ENCODE measurements at regions not wholly inside any gene's neighbourhood (a gene's known extent, or its start where the extent isn't known, plus 50 kb on each side); places are given as distances from the start of the nearest gene placed in this dataset.

- no peak overlapping the region for H3K9ac ChIP-seq (ENCODE audit: low read length)
- TF ChIP-seq TAF1 (IDR thresholded peaks at IDR 0.05; ENCODE audit: low read depth) (no peak), REST (IDR thresholded peaks at IDR 0.05; ENCODE audit: borderline replicate concordance) (no peak), CTCF (IDR thresholded peaks at IDR 0.05; ENCODE audit: poor library complexity, severe bottlenecking) (no peak), POLR2AphosphoS5 (IDR thresholded peaks at IDR 0.05) (no peak), MXI1 (conservative IDR thresholded peaks at IDR 0.05; ENCODE audit: poor library complexity, severe bottlenecking) (no peak), RAD21 (conservative IDR thresholded peaks at IDR 0.05) (no peak), EP300 (conservative IDR thresholded peaks at IDR 0.05; ENCODE audit: poor library complexity, severe bottlenecking) (no peak), SMC3 (conservative IDR thresholded peaks at IDR 0.05; ENCODE audit: poor library complexity) (no peak), EZH2 (IDR thresholded peaks at IDR 0.05; ENCODE audit: borderline replicate concordance, insufficient read depth, low read length, poor library complexity, severe bottlenecking) (no peak)
- H3K27ac ChIP-seq (ENCODE audit: low read length) = no peak overlapping the region
- no peaks in the 10 kb centered on the region for H3K9me2 ChIP-seq (ENCODE audit: insufficient read depth, low read length)
- no peaks in the 10 kb centered on the region for H3K9me3 ChIP-seq (ENCODE audit: low read length)
- no peaks in the 10 kb centered on the region for H3K36me3 ChIP-seq (ENCODE audit: insufficient read depth, low read length)
- H3K4me3 ChIP-seq (ENCODE audit: low read length) = no peak overlapping the region
- H3K4me2 ChIP-seq (ENCODE audit: low read length) = no peak overlapping the region
- no peaks in the 10 kb centered on the region for H4K20me1 ChIP-seq (ENCODE audit: insufficient read depth)
- H2AFZ ChIP-seq (ENCODE audit: low read depth, low read length) = no peak overlapping the region
- no peaks in the 10 kb centered on the region for H3K79me2 ChIP-seq (replicated peaks; ENCODE audit: insufficient read depth, low read length)
- no peaks in the 10 kb centered on the region for H3K27me3 ChIP-seq (ENCODE audit: insufficient read depth, low read depth, low read length)
- H3F3A ChIP-seq (ENCODE audit: insufficient read depth, low read length, poor library complexity, severe bottlenecking) = no peaks in the 10 kb centered on the region
Measured at GRCh38 chr1:228810878-228811711, 75.8 kb downstream of the RHOU start.

DNA sequence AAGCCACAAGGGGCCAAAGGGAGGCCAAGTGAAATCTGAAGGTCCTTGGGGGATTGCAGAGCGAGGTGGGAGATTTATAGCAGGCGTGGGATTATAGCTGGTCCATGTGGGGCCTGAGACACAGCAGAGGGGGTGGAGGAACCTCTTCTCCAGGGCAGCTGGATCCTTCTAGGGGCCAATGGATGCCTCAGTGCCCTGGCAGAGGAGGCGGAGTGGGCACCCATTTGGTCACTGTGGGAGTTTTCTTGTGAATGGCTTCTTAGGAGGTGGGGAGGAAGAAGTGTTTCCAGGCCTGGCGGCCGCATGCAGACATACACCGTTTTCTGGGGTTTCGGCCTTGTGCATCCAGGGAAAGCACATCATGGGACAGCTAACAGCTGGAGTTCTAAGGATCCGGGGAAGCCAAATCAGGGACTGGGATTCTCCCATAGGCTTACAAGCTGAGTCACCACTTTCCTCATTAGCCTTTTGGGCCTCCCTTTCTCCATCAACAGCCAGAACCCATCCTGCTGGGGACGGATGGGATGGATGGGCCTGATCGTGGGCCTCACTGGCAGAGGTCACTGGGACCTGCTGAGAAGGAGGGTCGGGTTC lies 76.5 kb downstream of the RHOU start:
- Histone ChIP-seq H3K27me3 (ENCODE audit: insufficient read depth, low read depth, low read length) (no peaks in the 10 kb centered on the region), H3K9me2 (ENCODE audit: insufficient read depth, low read length) (no peaks in the 10 kb centered on the region), H3K4me2 (ENCODE audit: low read length) (no peak overlapping the region), H3K27ac (ENCODE audit: low read length) (no peak overlapping the region), H4K20me1 (ENCODE audit: insufficient read depth) (no peaks in the 10 kb centered on the region), H3K79me2 (replicated peaks; ENCODE audit: insufficient read depth, low read length) (no peaks in the 10 kb centered on the region), H3K4me3 (ENCODE audit: low read length) (no peak overlapping the region), H2AFZ (ENCODE audit: low read depth, low read length) (no peak overlapping the region), H3F3A (ENCODE audit: insufficient read depth, low read length, poor library complexity, severe bottlenecking) (no peaks in the 10 kb centered on the region), H3K9me3 (ENCODE audit: low read length) (no peaks in the 10 kb centered on the region), H3K9ac (ENCODE audit: low read length) (no peak overlapping the region), H3K36me3 (ENCODE audit: insufficient read depth, low read length) (no peaks in the 10 kb centered on the region)
- TF ChIP-seq TAF1 (IDR thresholded peaks at IDR 0.05; ENCODE audit: low read depth) = no peak
- TF ChIP-seq MXI1 (conservative IDR thresholded peaks at IDR 0.05; ENCODE audit: poor library complexity, severe bottlenecking) = no peak
- no peak for TF ChIP-seq EZH2 (IDR thresholded peaks at IDR 0.05; ENCODE audit: borderline replicate concordance, insufficient read depth, low read length, poor library complexity, severe bottlenecking)
